Esophagus squamous epithelium (tissue), 5 donors: ENCODE measurements at regions not wholly inside any gene's neighbourhood (a gene's known extent, or its start where the extent isn't known, plus 50 kb on each side); places are given as distances from the start of the nearest gene placed in this dataset.

Source experiments
- DNase-seq: peaks from one replicate; lab custom pipeline; 2025; lab: John Stamatoyannopoulos, UW
- H3K27ac ChIP-seq, 4 donors: fragments of 200-600 bp; sonication (generic); one replicate each; pipeline ENCODE4 v1.5.1; 2016 to 2019; ENCODE audit warnings: mild to moderate bottlenecking in 1 of 4
- H3K27me3 ChIP-seq, 4 donors: fragments of 200-600 bp; sonication (generic); 1 replicate in 3 of 4; 2 replicates in 1 of 4; pipeline versions ENCODE4 v1.5.1 to v1.6.0; 2017 to 2021; ENCODE audit warnings: antibody characterized with exemption in 1 of 4
- H3K36me3 ChIP-seq, 3 donors: fragments of 200-600 bp; sonication (generic); one replicate each; pipeline ENCODE4 v1.5.1; 2016 to 2019
- H3K4me1 ChIP-seq, 3 donors: fragments of 200-600 bp; sonication (generic); one replicate each; pipeline ENCODE4 v1.5.1; 2017 to 2019
- H3K4me3 ChIP-seq, 4 donors: fragments of 200-600 bp; sonication (generic); 1 replicate in 3 of 4; 2 replicates in 1 of 4; pipeline ENCODE4 v1.5.1; 2016 to 2019; ENCODE audit warnings: mild to moderate bottlenecking in 2 of 4, moderate library complexity in 1 of 4
- H3K9me3 ChIP-seq, 3 donors: fragments of 200-600 bp; sonication (generic); one replicate each; pipeline ENCODE4 v1.5.1; 2016 to 2019
- POLR2A ChIP-seq, 4 donors: fragments of 450-650 bp; IDR thresholded peaks; one replicate each; pipeline ENCODE4 v1.6.1; 2017; ENCODE audit warnings: antibody characterized with exemption in 4 of 4, mild to moderate bottlenecking in 4 of 4, moderate library complexity in 3 of 4
- WGBS, 2 donors: methylation state at CpG; one replicate each; pipeline ENCODE4 v1.1.5; 2018; 5-methylcytosine and 5-hydroxymethylcytosine counted together
- intact Hi-C: fragments of 100-400 bp; cut with DNase I; formaldehyde crosslinking; loops from one replicate; pipeline ENCODE4 v1.15.0; 2022
- TF ChIP-seq, protein P1 (sequence below), 6 experiments: fragments of 450-650 bp in 4 of 6; fragments of 200-600 bp in 2 of 6; sonication (generic) in 2 of 6; IDR thresholded peaks; one replicate each; pipeline ENCODE4 v1.5.1; 2016 to 2019; ENCODE audit warnings: antibody characterized with exemption in 6 of 6, mild to moderate bottlenecking in 4 of 6, moderate library complexity in 4 of 6
- donor health status: DM: yes; HTN: yes; CAD: no.

DNA sequence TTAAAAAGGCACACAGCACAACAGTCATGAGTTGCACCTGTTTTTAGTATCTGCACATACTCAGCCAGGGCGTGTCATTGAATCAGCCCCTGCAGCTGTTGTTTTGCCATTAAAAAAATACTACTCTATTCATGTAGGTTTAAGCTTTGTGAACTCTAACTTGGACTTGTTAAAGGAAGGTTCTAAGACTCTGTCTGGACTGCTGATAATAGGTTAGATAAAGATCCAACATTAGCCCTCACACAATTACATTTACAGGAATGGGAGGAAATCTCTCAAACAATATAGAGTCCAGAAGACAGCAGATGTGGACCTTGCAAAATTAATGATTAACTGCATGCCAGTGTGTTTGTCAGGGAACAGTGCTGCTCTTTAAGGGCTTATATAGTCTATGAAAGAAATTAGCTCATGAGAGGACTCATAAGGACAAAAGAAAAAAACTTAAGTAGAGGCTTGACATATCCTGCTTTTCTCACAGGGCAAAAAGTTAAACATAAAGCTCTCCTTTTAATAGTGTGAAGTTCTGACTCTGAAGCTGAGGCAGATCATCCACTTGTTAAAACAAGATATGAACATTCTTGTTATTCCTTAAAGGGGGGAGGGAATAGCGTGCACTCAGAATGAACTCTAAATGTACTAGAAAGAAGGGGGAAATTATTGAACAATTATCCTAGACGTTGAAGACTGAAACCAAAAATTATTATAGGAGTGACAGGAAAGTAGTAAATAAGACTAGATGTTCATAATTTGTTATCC lies 243.6 kb downstream of the NDFIP2 start:
- Histone ChIP-seq H3K4me1 (peaks cover 4 to 20% (median 7%) of the 10 kb centered on the region in 3 donors), H3K27me3 (no peaks in the 10 kb centered on the region), H3K9me3 (no peaks in the 10 kb centered on the region), H3K27ac (no peak overlapping the region), H3K4me3 (no peak overlapping the region), H3K36me3 (no peaks in the 10 kb centered on the region)
- DNase-seq: no peak
- intact Hi-C loops: no loop called here
- 28 to 35% methylated on average over 3 of the region's 3 CpGs for WGBS, 2 donors
- TF ChIP-seq, protein P1, sequence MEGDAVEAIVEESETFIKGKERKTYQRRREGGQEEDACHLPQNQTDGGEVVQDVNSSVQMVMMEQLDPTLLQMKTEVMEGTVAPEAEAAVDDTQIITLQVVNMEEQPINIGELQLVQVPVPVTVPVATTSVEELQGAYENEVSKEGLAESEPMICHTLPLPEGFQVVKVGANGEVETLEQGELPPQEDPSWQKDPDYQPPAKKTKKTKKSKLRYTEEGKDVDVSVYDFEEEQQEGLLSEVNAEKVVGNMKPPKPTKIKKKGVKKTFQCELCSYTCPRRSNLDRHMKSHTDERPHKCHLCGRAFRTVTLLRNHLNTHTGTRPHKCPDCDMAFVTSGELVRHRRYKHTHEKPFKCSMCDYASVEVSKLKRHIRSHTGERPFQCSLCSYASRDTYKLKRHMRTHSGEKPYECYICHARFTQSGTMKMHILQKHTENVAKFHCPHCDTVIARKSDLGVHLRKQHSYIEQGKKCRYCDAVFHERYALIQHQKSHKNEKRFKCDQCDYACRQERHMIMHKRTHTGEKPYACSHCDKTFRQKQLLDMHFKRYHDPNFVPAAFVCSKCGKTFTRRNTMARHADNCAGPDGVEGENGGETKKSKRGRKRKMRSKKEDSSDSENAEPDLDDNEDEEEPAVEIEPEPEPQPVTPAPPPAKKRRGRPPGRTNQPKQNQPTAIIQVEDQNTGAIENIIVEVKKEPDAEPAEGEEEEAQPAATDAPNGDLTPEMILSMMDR (IDR thresholded peaks at IDR 0.05): no peak
- no peak for TF ChIP-seq POLR2A (IDR thresholded peaks at IDR 0.05)

DNA sequence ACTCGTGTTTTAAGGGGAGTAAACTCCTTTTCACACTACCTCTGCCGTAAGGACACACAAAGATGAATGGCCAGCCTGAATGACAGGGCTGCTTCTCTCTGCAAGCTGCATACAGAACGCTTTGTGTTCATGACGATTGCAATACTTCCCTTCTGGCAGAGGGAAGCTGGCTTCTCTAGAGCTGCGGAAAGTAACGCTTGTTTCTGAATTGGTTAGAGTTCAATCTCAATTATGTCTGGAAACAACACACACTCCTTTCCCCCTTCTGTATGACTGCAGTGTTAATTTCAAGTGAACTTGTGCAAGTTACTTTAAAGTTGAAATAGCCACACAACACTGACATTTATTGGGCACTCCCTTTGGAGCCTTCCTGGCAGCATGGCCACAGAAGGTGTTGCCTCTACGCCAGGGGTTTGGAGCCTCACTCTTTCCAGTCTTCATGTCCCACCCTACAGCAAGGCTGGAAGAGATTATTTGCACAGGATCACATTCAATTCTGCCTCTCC lies 242.6 kb downstream of the NDFIP2 start:
- no peak overlapping the region for H3K27ac ChIP-seq
- no peak for TF ChIP-seq POLR2A (IDR thresholded peaks at IDR 0.05)
- TF ChIP-seq, protein P1 (IDR thresholded peaks at IDR 0.05): no peak
- 34 to 52% methylated on average over 7 of the region's 7 CpGs for WGBS, 2 donors
- no peaks in the 10 kb centered on the region for H3K36me3 ChIP-seq
- H3K27me3 ChIP-seq: no peaks in the 10 kb centered on the region
- intact Hi-C loops: no loop called here
- no peaks in the 10 kb centered on the region for H3K9me3 ChIP-seq
- no peak overlapping the region for H3K4me3 ChIP-seq
- peaks cover 4 to 20% (median 7%) of the 10 kb centered on the region in 3 donors for H3K4me1 ChIP-seq
- no peak for DNase-seq

DNA sequence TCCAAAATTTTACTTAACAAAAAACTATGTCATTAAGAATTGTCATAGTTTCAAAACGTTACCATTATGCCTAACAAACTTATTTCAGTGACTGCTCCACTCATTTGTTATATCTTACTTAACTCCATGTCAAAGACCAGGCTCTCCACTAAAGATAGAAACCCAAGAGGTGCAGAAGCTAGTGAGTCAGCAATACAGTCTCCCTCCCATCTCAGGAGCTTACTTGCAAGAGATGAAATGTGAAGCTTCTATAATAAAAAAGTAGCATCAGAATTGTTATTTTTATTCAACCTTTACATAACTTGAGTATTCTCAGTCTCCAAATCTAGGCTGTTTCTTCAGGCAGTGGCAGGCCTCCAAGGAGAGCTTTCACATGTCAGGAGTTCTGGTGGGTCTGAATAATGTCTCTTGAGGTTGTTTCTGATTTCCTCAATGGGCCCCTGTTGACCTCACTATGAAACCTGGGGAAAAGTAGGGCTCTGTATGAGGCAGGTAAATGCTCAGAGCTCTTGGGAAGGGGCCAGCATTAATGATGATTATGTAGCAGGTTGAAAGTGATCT lies 242.0 kb downstream of the NDFIP2 start:
- H3K4me1 ChIP-seq: peaks cover 4 to 20% (median 7%) of the 10 kb centered on the region in 3 donors
- DNase-seq: no peak
- no peak overlapping the region for H3K4me3 ChIP-seq
- H3K9me3 ChIP-seq: no peaks in the 10 kb centered on the region
- no peak overlapping the region for H3K27ac ChIP-seq
- no peaks in the 10 kb centered on the region for H3K27me3 ChIP-seq
- H3K36me3 ChIP-seq: no peaks in the 10 kb centered on the region
- TF ChIP-seq, protein P1 (IDR thresholded peaks at IDR 0.05): no peak
- TF ChIP-seq POLR2A (IDR thresholded peaks at IDR 0.05): no peak
- 19 to 25% methylated on average over 1 of the region's 1 CpG for WGBS, 2 donors
- intact Hi-C loops: no loop called here

DNA sequence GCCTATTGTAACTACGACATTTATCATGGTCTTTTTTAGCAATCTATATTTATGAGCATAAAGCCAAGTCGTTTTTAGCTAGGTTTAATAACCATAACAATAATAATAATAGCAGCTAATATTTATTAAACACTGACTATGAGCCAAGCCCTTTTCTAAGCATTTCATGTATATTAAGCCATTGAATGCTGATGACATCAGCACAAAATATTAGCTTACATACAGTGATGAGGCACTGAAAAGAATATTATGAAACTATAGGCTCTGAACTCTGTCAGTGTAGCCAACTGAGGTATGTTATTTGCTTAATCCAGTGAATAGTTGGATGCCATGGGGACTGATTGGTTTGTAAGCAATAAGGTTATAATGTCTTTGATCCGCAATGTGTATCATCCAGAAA lies 235.2 kb downstream of the NDFIP2 start:
- intact Hi-C loops: no loop called here
- 63 to 71% methylated on average over 3 of the region's 3 CpGs for whole genome bisulfite sequencing, 2 donors
- Histone ChIP-seq H3K4me1 (peaks cover 0 to 4% (median 0%) of the 10 kb centered on the region in 3 donors), H3K4me3 (no peak overlapping the region), H3K27me3 (peaks cover 0 to 4% (median 0%) of the 10 kb centered on the region in 4 donors), H3K36me3 (no peaks in the 10 kb centered on the region), H3K9me3 (no peaks in the 10 kb centered on the region), H3K27ac (no peak overlapping the region)
- TF ChIP-seq, protein P1 (IDR thresholded peaks at IDR 0.05): no peak
- TF ChIP-seq POLR2A (IDR thresholded peaks at IDR 0.05): no peak
- no peak for DNase-seq

DNA sequence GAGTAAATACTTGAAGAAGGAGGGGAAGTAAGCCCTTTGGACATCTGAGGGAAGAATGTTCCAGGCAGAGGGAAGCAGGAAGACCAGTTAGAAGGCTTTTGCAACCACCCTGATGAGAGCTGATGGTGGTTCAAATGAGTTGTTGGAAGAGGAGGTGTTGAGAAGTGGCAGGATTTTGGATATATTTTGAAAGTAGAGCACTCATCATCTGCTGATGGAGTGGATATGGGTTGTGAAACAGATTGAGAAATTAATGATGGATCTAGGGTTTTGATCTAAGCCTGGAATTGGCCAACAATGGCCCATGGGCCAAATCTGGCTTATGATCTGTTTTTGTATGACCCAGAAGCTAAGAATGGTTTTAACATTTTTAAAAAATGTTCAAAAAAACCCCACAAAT lies 230.7 kb downstream of the NDFIP2 start:
- no peak for DNase-seq
- Histone ChIP-seq H3K4me3 (no peak overlapping the region), H3K4me1 (peaks cover 0 to 11% (median 0%) of the 10 kb centered on the region in 3 donors), H3K36me3 (no peaks in the 10 kb centered on the region), H3K9me3 (no peaks in the 10 kb centered on the region), H3K27ac (peak overlapping the region in 1 of 4 donors; percentile 9), H3K27me3 (no peaks in the 10 kb centered on the region)
- TF ChIP-seq, protein P1 (IDR thresholded peaks at IDR 0.05): no peak
- no peak for TF ChIP-seq POLR2A (IDR thresholded peaks at IDR 0.05)
- intact Hi-C loops: no loop called here
